ENCODE measurements at regions not wholly inside any gene's neighbourhood (a gene's known extent, or its start where the extent isn't known, plus 50 kb on each side); places are given as distances from the start of the nearest gene placed in this dataset.

GRCh38 chr5:121719255-121719654 is 132.4 kb upstream of the FTMT start:
- Histone ChIP-seq H2AFZ (replicated peaks; ENCODE audit: low read length, poor library complexity) (no peak overlapping the region), H4K5ac (ENCODE audit: low read depth, low read length) (no peak overlapping the region), H2BK20ac (ENCODE audit: low read depth, low read length) (no peak overlapping the region), H2AK5ac (ENCODE audit: low read depth, low read length) (no peak overlapping the region), H3K79me1 (ENCODE audit: low read depth in 1 of 2, low read length in 2 of 2) (no peaks in the 10 kb centered on the region), H2AK9ac (replicated peaks; ENCODE audit: low read depth, low read length, poor library complexity) (no peak overlapping the region), H3K4me2 (ENCODE audit: low read depth, low read length) (no peak overlapping the region), H3K18ac (ENCODE audit: low read depth, low read length) (no peak overlapping the region), H3K56ac (ENCODE audit: extremely low read depth, insufficient read depth, low read length) (no peak overlapping the region), H2BK15ac (ENCODE audit: low read depth, low read length) (no peak overlapping the region), H3K27me3 (ENCODE audit: control insufficient read depth, insufficient read depth, low read length) (no peaks in the 10 kb centered on the region), H4K8ac (ENCODE audit: low read depth in 2 of 2, low read length in 2 of 2) (no peak overlapping the region), H3K14ac (replicated peaks; ENCODE audit: low read depth, low read length) (no peak overlapping the region), H2BK120ac (ENCODE audit: low read depth, low read length) (no peak overlapping the region), H3K23ac (ENCODE audit: low read depth, low read length) (no peak overlapping the region), H3K9me1 (ENCODE audit: insufficient read depth, low read length) (no peaks in the 10 kb centered on the region), H3K27ac (ENCODE audit: insufficient read depth, low read length) (no peak overlapping the region), H3K9me3 (ENCODE audit: control insufficient read depth, insufficient read depth, low read length) (no peaks in the 10 kb centered on the region), H2BK5ac (ENCODE audit: low read depth, low read length, poor library complexity, severe bottlenecking) (no peak overlapping the region), H3K36me3 (ENCODE audit: control insufficient read depth, insufficient read depth, low read length) (no peaks in the 10 kb centered on the region), H3K4ac (ENCODE audit: low read depth, low read length) (no peak overlapping the region), H3K4me3 (ENCODE audit: insufficient read depth, low read depth, low read length) (no peak overlapping the region), H3K4me1 (ENCODE audit: control insufficient read depth, insufficient read depth, low read length) (no peaks in the 10 kb centered on the region), H4K20me1 (ENCODE audit: insufficient read depth, low read length) (no peaks in the 10 kb centered on the region), H4K91ac (ENCODE audit: insufficient read depth, low read depth, low read length) (no peak overlapping the region), H3K9ac (ENCODE audit: low read depth, low read length) (no peak overlapping the region)
- BruUV-seq (replicated peaks): no TSS peak
- intact Hi-C loops (cut with micrococcal nuclease): no loop called here
- in situ Hi-C loops (cut with MboI; ENCODE audit: low sequenced_read_pairs): no loop called here
- DNase-seq: no peak
- ChIA-PET POLR2A (ENCODE audit: unreplicated experiment) (no interaction called here), CTCF (no interaction called here)
- dilution Hi-C loops (cut with HindIII; ENCODE audit: low sequenced_read_pairs, unreplicated experiment): no loop called here
- no CpG with 5 or more reads among the region's 2 CpGs for WGBS, 2 experiments (ENCODE audit: extremely low coverage in 2 of 2, insufficient read length in 1 of 2)
- no peak for ATAC-seq (ENCODE audit: low read depth)
- TF ChIP-seq MXI1 (IDR thresholded peaks at IDR 0.05; ENCODE audit: borderline replicate concordance, low read depth, low read length): no peak
- TF ChIP-seq FOS (IDR thresholded peaks at IDR 0.05; ENCODE audit: low read depth, low read length): no peak
- no peak for TF ChIP-seq CHD1 (IDR thresholded peaks at IDR 0.05; ENCODE audit: low read depth, low read length)

All from IMR-90 (cell line).